ENCODE measurements at regions not wholly inside any gene's neighbourhood (a gene's known extent, or its start where the extent isn't known, plus 50 kb on each side); places are given as distances from the start of the nearest gene placed in this dataset.

- no peak for DNase-seq
Measured at GRCh38 chr7:17523813-17524739, 225.6 kb downstream of the AHR start.

- DNase-seq, result no peak
Measured at GRCh38 chr7:17524746-17525145, 226.3 kb downstream of the AHR start.

GRCh38 chr7:17526621-17527020 is 228.2 kb downstream of the AHR start:
- DNase-seq, result no peak

GRCh38 chr7:17528636-17529035 is 230.2 kb downstream of the AHR start:
- DNase-seq, result no peak

GRCh38 chr7:17530244-17530643 is 231.8 kb downstream of the AHR start:
- DNase-seq, result no peak

- DNase-seq, result no peak
Measured at GRCh38 chr7:17530741-17531421, 232.4 kb downstream of the AHR start.

- DNase-seq, result no peak
Measured at GRCh38 chr7:17532861-17533404, 234.5 kb downstream of the AHR start.

- no peak for DNase-seq
Measured at GRCh38 chr7:17534348-17534747, 235.9 kb downstream of the AHR start.

GRCh38 chr7:17535776-17536175 is 237.3 kb downstream of the AHR start:
- DNase-seq, result no peak

- no peak for DNase-seq
Measured at GRCh38 chr7:17544401-17544800, 245.9 kb downstream of the AHR start.

- DNase-seq, result no peak
Measured at GRCh38 chr7:17545348-17545747, 246.9 kb downstream of the AHR start.

- no peak for DNase-seq
Measured at GRCh38 chr7:17546189-17546588, 247.7 kb downstream of the AHR start.

GRCh38 chr7:17546592-17546991 is 248.1 kb downstream of the AHR start:
- no peak for DNase-seq

GRCh38 chr7:17548014-17548653 is 249.7 kb downstream of the AHR start:
- DNase-seq, result no peak

GRCh38 chr7:17549406-17549805 is 251.0 kb downstream of the AHR start:
- DNase-seq, result no peak

- DNase-seq, result no peak
Measured at GRCh38 chr7:17552373-17552772, 253.9 kb downstream of the AHR start.

- DNase-seq, result no peak
Measured at GRCh38 chr7:17552952-17553351, 254.5 kb downstream of the AHR start.

GRCh38 chr7:17554341-17555015 is 256.0 kb downstream of the AHR start:
- DNase-seq, result no peak

- DNase-seq, result no peak
Measured at GRCh38 chr7:17556247-17556956, 257.9 kb downstream of the AHR start.

GRCh38 chr7:17557251-17557671 is 258.8 kb downstream of the AHR start:
- no peak for DNase-seq

GRCh38 chr7:17558135-17558534 is 259.7 kb downstream of the AHR start:
- no peak for DNase-seq

Data from NCI-H1436 (cell line).